GM19239 (cell line): ENCODE measurements at regions not wholly inside any gene's neighbourhood (a gene's known extent, or its start where the extent isn't known, plus 50 kb on each side); places are given as distances from the start of the nearest gene placed in this dataset.

Source experiments
- DNase-seq: peaks from one replicate; pipeline ENCODE4 v3.0.0; 2011; ENCODE audit warnings: low spot score; ENCODE audit not compliant: insufficient read length
- FAIRE-seq: peaks from 2 replicates; lab custom pipeline; 2011; peaks lifted over from hg19 to GRCh38; lab: Jason Lieb, UNC

GRCh38 chr5:98490348-98490747 lies 283.1 kb upstream of the RGMB start:
- DNase-seq (no peak), FAIRE-seq (no peak)

DNA sequence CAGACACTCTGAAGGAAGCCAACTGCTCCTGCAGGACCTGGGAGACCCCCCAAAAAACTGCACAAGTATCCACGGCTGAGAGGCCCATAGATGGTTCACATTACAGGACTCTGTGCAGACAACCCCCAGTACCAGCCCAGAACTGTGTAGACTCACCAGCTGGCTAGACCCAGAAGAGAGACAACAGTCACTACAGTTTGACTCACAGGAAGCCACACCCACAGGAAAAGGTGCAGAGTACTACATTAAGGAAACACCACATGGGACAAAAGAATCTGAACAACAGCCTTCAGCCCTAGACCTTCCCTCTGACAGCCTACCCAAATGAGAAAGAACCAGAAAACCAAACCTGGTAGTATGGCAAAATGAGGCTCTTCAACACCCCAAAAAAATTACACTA lies 281.2 kb upstream of the RGMB start:
- FAIRE-seq (no peak), DNase-seq (no peak)

DNA sequence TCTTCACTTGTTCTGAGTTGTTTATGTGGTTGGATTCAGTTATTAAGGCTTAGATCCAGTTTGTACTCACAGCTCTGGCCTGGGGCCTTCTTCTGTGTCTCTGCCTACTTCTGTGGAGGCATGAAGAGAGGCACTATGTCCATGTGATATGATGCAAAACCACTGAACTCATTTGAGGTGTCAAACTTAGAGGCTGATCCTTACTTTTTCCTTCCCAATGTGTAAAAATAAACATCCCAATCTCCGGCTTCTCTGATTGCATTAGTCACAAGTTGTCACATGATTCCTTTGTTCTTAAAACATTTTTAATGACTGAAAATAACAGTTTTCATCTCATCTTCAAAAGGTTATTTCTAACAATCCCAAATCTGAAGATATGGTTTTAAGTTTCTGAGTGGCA lies 276.0 kb upstream of the RGMB start:
- FAIRE-seq, result no peak
- DNase-seq, result no peak

- DNase-seq, result no peak
- FAIRE-seq, result no peak
Measured at GRCh38 chr5:98498028-98498427, 275.4 kb upstream of the RGMB start.

DNA sequence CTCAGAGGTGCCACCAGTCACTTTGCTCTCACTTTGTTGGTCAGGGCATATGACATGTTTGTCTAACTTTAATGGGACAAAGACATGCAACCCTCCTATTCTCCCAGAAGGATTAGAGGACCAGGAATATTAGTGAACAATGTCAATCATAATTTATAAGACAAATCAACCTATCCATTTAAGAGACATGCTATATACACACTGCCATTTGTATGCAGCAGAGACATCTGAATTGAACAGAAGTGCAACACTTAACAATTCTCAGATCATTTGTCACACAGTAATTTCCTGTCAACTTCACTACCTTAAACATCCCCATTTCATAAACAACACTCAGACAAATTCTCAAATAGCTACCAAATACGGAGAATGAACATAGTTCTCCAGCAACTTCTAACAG lies 273.6 kb upstream of the RGMB start:
- no peak for DNase-seq
- no peak for FAIRE-seq

DNA sequence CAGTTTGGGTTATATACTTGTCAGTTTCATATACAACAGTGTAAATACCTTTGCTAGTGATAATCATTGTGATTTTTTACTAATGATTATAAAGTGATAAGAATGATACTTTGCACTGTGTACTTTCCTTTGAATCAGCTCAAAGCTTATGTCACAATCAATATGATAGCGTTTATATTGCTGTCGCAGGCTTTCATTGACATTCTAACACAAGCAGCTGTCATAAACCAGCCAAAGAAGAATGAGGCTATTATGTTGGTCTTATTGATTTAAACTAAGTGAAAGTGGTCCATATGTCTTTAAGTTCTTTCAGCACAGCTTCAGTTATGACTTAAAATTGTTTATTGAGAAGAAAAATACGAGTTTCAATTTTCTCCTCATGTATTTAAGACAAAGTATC lies 272.7 kb upstream of the RGMB start:
- DNase-seq (no peak), FAIRE-seq (no peak)

DNA sequence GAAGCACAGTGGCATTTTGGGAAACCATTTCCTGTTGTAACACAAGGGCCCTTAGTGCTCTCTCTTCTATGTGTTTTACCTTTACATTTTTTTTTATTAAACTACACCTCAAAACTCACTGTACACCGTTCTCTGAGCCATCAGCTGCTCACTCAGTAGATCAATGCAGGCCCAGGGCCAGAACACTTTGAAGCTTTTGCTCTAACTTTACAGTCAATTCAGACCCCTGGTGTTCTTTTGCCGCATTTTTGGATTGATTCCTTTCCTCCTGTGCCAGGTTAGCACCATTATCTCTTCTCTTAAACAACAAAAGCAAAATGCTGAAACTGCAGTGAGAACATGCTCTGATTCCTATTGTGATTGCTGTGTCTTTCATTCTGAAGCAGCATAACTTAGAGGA lies 269.8 kb upstream of the RGMB start:
- FAIRE-seq (no peak), DNase-seq (no peak)

DNA sequence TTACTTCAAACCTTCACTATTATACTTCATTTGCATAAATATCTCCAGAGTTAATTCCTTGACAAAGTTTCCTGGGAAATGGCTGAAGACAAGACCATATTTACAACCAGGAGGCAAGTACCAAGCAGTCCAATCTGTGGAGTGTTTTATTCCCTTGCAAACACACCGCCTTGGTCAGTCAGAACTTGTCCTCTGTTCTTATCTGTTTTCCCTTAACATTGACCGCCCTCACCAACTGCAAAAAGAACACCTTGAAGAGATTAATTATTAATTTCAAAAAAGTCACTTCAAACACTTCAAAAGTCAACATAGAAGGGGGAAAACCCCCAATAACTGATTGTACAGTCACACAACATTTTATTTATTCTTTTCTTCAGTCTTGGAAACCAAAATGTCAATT lies 269.0 kb upstream of the RGMB start:
- FAIRE-seq (no peak), DNase-seq (no peak)

- FAIRE-seq (no peak), DNase-seq (no peak)
Measured at GRCh38 chr5:98510143-98510985, 263.1 kb upstream of the RGMB start.

DNA sequence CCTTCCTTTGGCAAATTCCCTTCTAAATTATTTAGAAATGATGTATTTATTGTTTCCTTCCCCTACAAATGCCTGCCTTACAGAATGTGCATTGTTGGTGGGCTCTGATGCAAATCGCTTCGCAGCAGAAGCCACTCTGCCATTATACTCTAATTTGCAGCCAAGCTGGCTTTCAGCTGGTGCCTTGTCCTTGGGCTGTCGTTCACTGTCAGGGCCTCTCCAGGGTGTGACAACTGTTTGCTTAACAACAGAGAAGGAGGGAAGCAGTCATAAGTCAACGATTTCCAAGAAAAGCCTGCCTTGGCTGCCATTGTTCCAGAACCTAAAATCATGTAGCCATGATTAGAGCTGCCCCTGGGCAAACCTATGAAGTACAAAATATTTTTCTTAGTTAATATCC lies 260.1 kb upstream of the RGMB start:
- DNase-seq (no peak), FAIRE-seq (no peak)

GRCh38 chr5:98514215-98514614 lies 259.2 kb upstream of the RGMB start:
- DNase-seq, result no peak
- FAIRE-seq, result no peak

DNA sequence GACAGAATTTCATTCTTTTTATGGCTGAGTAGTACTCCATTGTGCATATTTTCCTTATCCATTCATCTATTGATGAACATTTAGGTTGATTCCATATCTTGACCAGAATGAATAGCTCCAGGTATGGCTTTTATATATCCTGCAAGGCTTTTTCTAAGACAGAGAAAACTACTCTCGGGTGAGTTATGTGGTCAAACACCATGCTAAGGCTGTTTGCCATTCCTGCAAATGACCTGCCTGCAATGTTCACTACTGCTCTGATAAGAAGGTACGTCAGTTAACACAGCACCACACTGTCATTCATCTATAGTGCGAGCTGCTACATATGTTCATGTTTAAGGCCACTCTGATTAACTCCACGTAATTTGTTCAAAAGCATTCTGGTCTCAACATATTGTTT lies 256.8 kb upstream of the RGMB start:
- FAIRE-seq (no peak), DNase-seq (no peak)

- DNase-seq, result no peak
- FAIRE-seq, result no peak
Measured at GRCh38 chr5:98517560-98518366, 255.7 kb upstream of the RGMB start.

DNA sequence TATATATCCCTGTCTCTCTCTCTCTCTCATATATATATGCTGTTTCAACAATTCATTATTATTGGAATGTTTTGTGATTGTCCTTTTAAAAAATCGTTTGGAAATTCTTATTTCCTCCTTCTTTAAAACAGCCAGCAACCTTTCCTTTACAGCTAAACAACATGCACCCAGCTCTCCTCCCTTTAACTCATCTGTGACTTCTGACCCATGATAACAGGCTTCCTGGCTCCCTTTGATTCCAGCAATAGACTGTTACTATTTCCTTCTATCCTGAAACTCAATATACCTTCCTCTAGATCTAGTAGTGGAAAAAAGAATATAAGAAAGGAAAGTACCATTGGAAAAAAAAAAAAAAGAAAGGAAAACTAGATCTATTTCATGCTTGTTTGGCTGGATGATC lies 254.7 kb upstream of the RGMB start:
- no peak for FAIRE-seq

DNA sequence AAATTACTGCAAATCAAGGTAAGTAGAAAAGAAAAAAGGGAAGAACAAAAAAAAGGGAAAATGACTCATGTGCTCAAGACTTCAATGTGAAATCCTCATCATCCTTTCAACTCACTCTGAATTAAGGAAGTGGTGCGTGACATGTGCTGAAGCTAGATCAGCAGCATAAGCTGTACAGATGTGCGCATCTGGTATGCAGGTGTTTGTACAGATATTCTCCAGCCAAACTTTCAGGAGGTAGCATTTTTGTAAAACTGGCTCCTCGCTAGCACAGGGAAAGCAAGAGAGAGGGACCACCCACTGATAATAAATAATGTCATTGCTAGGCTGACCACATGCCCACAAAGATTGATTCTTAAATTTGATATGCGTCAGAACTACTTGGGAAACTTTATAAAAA lies 253.9 kb upstream of the RGMB start:
- FAIRE-seq (no peak), DNase-seq (no peak)

More for the DNA sequence above, 254.7 kb upstream of the RGMB start:
- no peak for DNase-seq

DNA sequence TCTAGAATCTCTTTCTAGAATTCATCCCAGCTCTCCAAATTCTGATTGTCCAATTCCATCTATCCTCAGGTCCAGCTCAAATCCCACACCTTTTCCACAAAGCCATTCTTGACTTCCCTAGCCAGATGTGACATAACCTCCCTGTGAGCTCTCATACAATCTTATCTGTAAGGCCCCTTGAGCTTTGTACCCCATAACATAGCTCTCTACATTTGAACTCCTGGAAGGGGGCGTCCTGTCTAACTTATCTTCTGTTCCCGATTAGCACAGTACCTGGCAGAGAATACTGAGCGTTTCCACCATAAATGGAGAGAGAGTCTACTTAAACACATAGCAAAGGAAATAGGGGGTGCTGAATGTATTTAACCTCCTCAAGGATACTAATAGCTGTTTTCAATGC lies 251.6 kb upstream of the RGMB start:
- DNase-seq (no peak), FAIRE-seq (no peak)

DNA sequence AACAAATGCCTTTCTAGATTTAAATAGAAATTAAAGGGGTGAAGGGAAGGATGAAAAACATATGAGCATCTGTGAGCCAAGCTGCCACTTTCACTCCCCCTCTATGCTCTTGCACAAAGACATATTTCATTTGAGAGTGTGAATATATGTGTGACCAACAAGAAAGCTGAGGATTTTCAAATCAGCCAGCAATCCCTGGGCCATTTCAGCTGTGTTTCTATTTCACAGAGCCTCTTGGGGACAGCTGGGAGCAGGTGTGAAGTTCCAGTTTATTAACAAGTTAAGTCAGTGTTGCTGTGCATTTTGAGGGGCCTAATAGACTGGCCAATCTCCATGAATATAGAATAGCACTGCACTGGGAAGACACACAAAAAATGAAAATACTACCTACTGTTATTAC lies 248.7 kb upstream of the RGMB start:
- DNase-seq (no peak), FAIRE-seq (no peak)

- FAIRE-seq (no peak), DNase-seq (no peak)
Measured at GRCh38 chr5:98527846-98528245, 245.6 kb upstream of the RGMB start.

DNA sequence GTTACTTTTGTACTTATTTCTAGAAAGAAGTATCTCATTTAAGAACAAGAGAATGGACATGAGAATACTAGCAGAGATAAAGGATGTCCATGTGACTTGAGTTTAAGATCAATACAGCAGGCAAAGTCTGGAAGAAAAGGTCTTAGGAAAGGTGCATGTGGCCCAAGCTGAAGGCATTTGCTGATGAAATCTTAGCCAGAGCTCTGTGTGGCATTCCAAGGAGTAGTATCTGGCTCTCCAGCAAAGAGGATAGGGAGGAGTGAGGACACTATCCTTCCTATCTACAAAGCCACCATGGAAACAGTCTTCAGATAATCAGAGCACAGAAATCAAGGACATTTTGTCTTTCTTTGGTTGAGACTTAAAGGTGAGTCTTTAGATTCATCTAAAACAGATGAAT lies 244.1 kb upstream of the RGMB start:
- no peak for FAIRE-seq

GRCh38 chr5:98530224-98530623 lies 243.2 kb upstream of the RGMB start:
- FAIRE-seq (no peak), DNase-seq (no peak)

More for the DNA sequence above, 244.1 kb upstream of the RGMB start:
- no peak for DNase-seq

DNA sequence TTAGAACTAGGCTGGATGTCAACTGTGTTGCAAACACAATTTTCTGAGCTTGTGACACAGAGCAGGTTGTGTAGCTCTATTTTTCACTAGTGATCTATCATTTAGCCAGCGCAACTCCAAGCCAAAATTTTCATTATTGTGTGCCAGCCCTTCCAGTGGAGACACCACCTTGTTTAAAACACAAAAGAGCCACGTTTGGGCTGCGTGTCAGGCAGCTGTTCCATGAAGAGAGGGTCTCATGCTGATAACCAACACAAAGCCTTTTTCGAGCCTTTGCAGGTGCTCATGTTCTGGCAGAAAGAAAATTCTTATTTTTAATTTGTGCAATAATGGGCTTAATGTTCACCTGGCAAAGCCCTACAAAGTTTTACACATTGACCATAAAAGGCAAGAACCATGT lies 237.6 kb upstream of the RGMB start:
- no peak for DNase-seq

DNA sequence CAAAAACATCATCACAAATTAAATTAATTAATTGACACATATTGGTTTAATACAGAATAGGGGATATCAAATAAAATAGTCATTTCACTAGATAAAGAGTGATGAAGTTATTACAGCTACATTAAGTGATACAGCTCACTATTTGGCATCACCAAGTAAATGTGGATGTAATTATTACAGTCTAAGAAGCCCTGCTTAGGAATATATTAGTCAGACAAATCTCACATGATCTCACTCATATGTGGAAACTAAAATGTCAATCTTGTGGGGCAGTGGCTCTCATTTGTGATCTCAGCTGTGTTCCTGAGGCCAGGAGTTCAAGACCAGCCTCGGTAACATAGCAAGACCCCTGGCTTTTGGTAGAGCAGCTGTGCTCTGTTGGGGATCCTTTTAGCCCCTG lies 233.4 kb upstream of the RGMB start:
- no peak for FAIRE-seq

More for the DNA sequence above, 237.6 kb upstream of the RGMB start:
- no peak for FAIRE-seq

More for the DNA sequence above, 233.4 kb upstream of the RGMB start:
- DNase-seq, result no peak
